ENCODE measurements at regions not wholly inside any gene's neighbourhood (a gene's known extent, or its start where the extent isn't known, plus 50 kb on each side); places are given as distances from the start of the nearest gene placed in this dataset.

DNA sequence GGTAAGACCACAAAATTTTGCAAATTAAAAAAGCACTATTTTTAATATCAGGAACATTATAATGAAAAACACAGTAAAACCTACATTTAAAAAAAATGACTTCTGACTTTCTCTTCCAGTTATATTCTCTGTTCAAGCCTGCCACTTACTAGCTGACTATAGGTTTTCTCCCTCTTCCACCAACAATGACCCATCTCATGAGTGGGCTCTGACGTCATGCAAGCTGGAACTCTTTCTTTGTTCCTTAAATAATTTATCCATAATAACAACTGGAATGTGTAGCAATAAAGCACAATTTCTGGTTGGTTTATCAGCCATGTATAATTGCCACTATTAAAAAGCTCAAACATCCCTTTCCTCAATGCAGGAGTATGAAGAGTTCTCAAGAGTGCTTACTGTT, 378.1 kb upstream of the FAM174A start:
- POLR2A ChIA-PET, result no interaction called here
- CTCF ChIA-PET, result no interaction called here
- Mint-ChIP-seq H3K27me3 (ENCODE audit: low read depth) (no peaks in the 10 kb centered on the region), H3K9me3 (peaks cover 35% of the 10 kb centered on the region), H3K27ac (no peak overlapping the region), H3K4me3 (no peak overlapping the region), H3K4me1 (no peaks in the 10 kb centered on the region), H3K36me3 (peaks cover 7% of the 10 kb centered on the region)
- DNase-seq (ENCODE audit: low spot score), result no peak
- no peak for ATAC-seq
- TF ChIP-seq, protein P1, sequence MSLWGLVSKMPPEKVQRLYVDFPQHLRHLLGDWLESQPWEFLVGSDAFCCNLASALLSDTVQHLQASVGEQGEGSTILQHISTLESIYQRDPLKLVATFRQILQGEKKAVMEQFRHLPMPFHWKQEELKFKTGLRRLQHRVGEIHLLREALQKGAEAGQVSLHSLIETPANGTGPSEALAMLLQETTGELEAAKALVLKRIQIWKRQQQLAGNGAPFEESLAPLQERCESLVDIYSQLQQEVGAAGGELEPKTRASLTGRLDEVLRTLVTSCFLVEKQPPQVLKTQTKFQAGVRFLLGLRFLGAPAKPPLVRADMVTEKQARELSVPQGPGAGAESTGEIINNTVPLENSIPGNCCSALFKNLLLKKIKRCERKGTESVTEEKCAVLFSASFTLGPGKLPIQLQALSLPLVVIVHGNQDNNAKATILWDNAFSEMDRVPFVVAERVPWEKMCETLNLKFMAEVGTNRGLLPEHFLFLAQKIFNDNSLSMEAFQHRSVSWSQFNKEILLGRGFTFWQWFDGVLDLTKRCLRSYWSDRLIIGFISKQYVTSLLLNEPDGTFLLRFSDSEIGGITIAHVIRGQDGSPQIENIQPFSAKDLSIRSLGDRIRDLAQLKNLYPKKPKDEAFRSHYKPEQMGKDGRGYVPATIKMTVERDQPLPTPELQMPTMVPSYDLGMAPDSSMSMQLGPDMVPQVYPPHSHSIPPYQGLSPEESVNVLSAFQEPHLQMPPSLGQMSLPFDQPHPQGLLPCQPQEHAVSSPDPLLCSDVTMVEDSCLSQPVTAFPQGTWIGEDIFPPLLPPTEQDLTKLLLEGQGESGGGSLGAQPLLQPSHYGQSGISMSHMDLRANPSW (CRISPR knock-in tag; conservative IDR thresholded peaks at IDR 0.05; ENCODE audit: low read depth), result no peak
- TF ChIP-seq NR3C1 (CRISPR knock-in tag; conservative IDR thresholded peaks at IDR 0.05; ENCODE audit: low read depth), result no peak
- no peak for TF ChIP-seq MLX (CRISPR knock-in tag; IDR thresholded peaks at IDR 0.05)
- no peak for TF ChIP-seq OVOL2 (CRISPR knock-in tag; IDR thresholded peaks at IDR 0.05; ENCODE audit: borderline replicate concordance)
- no peak for TF ChIP-seq ZNF396 (CRISPR knock-in tag; IDR thresholded peaks at IDR 0.05; ENCODE audit: borderline replicate concordance)
- TF ChIP-seq FOXP4 (CRISPR knock-in tag; IDR thresholded peaks at IDR 0.05), result no peak
- TF ChIP-seq ZMAT4 (CRISPR knock-in tag; IDR thresholded peaks at IDR 0.05), result no peak
- TF ChIP-seq TCF7 (CRISPR knock-in tag; IDR thresholded peaks at IDR 0.05; ENCODE audit: low read depth), result no peak
- TF ChIP-seq, protein P2, sequence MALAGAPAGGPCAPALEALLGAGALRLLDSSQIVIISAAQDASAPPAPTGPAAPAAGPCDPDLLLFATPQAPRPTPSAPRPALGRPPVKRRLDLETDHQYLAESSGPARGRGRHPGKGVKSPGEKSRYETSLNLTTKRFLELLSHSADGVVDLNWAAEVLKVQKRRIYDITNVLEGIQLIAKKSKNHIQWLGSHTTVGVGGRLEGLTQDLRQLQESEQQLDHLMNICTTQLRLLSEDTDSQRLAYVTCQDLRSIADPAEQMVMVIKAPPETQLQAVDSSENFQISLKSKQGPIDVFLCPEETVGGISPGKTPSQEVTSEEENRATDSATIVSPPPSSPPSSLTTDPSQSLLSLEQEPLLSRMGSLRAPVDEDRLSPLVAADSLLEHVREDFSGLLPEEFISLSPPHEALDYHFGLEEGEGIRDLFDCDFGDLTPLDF (CRISPR knock-in tag; IDR thresholded peaks at IDR 0.05), result no peak
- TF ChIP-seq CTCF (IDR thresholded peaks at IDR 0.05), result no peak
- no peak for TF ChIP-seq SMAD4 (CRISPR knock-in tag; IDR thresholded peaks at IDR 0.05)
- TF ChIP-seq SMAD3 (CRISPR knock-in tag; IDR thresholded peaks at IDR 0.05; ENCODE audit: borderline replicate concordance), result no peak
- no peak for TF ChIP-seq GTF2I (CRISPR knock-in tag; conservative IDR thresholded peaks at IDR 0.05)
- no peak for TF ChIP-seq ZNF138 (CRISPR knock-in tag; conservative IDR thresholded peaks at IDR 0.05)
- no peak for TF ChIP-seq USF1 (CRISPR knock-in tag; IDR thresholded peaks at IDR 0.05)
- no peak for TF ChIP-seq FOXK1 (CRISPR knock-in tag; IDR thresholded peaks at IDR 0.05)
- TF ChIP-seq PRDM15 (CRISPR knock-in tag; IDR thresholded peaks at IDR 0.05), result no peak
- TF ChIP-seq NR1H2 (CRISPR knock-in tag; IDR thresholded peaks at IDR 0.05), result no peak

All from WTC11 (cell line).